ENCODE measurements at regions not wholly inside any gene's neighbourhood (a gene's known extent, or its start where the extent isn't known, plus 50 kb on each side); places are given as distances from the start of the nearest gene placed in this dataset.

DNA sequence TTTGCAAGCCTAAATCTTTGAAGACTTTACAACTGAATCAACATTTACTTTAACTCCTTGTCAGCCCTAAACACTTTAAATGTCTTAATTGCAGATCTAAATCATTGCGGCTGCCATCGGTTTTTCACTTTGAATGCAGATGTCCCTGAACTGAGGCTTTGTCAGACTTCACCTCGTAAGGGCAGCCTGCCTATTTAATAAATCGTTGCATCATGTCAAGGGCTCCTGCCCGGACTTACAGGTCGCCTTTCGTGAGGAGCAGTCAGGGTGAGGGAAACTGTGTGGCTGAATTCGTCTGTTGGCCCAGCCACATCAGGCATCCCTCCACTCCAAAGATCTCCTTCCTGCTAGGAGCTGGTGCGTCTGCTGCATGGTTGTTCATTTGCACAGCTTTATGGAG, 368.2 kb upstream of the NPVF start:
- TF ChIP-seq, protein P1, sequence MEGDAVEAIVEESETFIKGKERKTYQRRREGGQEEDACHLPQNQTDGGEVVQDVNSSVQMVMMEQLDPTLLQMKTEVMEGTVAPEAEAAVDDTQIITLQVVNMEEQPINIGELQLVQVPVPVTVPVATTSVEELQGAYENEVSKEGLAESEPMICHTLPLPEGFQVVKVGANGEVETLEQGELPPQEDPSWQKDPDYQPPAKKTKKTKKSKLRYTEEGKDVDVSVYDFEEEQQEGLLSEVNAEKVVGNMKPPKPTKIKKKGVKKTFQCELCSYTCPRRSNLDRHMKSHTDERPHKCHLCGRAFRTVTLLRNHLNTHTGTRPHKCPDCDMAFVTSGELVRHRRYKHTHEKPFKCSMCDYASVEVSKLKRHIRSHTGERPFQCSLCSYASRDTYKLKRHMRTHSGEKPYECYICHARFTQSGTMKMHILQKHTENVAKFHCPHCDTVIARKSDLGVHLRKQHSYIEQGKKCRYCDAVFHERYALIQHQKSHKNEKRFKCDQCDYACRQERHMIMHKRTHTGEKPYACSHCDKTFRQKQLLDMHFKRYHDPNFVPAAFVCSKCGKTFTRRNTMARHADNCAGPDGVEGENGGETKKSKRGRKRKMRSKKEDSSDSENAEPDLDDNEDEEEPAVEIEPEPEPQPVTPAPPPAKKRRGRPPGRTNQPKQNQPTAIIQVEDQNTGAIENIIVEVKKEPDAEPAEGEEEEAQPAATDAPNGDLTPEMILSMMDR (IDR thresholded peaks at IDR 0.05; ENCODE audit: insufficient read depth, low read depth, low read length): no peak
- TF ChIP-seq EZH2 (IDR thresholded peaks at IDR 0.05; ENCODE audit: insufficient read depth, low read length): no peak

All from astrocyte (in vitro differentiated cells and primary cell).